PC-9 (cell line): ENCODE measurements at regions not wholly inside any gene's neighbourhood (a gene's known extent, or its start where the extent isn't known, plus 50 kb on each side); places are given as distances from the start of the nearest gene placed in this dataset.
"Not testable (repeated sequence)": the region's sequence is repeated elsewhere in the genome, so short reads cannot be mapped to it uniquely, and the experiment has no call there.

Source experiments
- CTCF ChIP-seq: fragments of 200-600 bp; sonication (generic); conservative IDR thresholded peaks from 2 replicates; pipeline ENCODE4 v1.6.1; 2017; ENCODE audit warnings: mixed run types, antibody characterized with exemption, mild to moderate bottlenecking, moderate library complexity
- EZH2 ChIP-seq: fragments of 200-600 bp; sonication (generic); IDR thresholded peaks from 2 replicates; pipeline ENCODE4 v1.8.0; 2017; ENCODE audit warnings: antibody characterized with exemption, low read depth

GRCh38 chr5:173684535-173684934 is 68.1 kb upstream of the BOD1 start:
- TF ChIP-seq EZH2, CTCF: not testable (repeated sequence)
